ENCODE measurements at regions not wholly inside any gene's neighbourhood (a gene's known extent, or its start where the extent isn't known, plus 50 kb on each side); places are given as distances from the start of the nearest gene placed in this dataset.

- no peak for DNase-seq
Measured at GRCh38 chr2:35081001-35081621, 1274.5 kb upstream of the CRIM1 start.

GRCh38 chr2:35080231-35080910, 1275.2 kb upstream of the CRIM1 start:
- DNase-seq = no peak

DNA sequence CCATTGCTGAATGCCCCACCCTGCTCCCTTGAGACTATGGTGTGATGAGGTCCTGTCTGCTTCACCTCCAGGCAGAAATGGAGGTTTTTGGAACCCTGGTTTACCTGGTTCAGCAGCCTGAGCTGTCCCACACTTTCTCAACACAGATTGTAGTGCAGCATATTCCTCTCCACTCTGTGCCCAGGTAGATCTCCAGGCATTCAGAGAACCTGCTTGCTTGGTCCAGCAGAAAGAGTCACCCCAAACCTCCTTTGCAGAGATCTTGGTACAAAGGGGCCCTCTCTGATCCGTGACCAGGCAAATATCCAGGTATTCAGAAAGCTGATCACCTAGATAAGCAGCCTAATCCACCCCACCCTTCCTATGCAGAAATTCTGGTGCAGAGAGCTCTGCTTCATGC, 1288.2 kb upstream of the CRIM1 start:
- no peak for DNase-seq

- no peak for DNase-seq
Measured at GRCh38 chr2:35063836-35064235, 1291.7 kb upstream of the CRIM1 start.

DNA sequence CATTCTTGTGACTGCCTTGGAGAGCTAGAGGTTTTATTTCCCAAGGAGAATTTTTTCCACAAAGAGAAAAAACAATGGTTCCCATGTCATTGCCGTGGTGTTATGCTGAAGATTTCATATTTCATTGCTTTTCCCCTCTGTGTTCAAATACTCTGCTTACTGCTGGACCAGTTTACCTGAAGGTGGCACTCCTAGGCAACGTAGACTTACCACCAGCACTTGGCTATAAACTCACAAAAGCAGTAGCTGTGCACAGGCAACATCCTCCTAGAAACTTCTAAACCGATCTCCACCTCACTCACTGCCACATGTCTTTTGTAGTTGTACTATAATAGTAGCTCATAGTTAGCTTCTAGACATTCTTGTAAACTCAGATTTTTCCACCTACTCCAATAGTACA, 1319.7 kb upstream of the CRIM1 start:
- DNase-seq = no peak

DNA sequence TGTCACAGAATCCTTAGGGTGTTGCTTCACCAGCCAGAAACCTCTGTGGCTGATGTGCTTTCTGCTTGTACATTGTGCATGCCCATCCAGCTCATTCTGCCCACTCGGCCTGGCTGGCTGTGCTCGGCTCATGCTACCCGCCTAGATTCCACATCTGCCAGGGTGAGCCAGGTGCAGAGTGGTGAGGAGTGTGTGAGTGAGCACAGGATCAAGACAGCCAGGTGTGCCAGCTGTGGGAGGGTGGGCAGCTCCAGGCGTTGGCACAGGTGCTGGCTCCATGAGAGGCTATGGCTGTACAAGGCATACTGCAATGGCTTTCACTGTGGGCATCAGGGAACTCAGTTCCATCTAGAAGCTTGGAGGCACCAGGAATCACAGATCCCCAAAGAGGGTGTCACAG, 1321.8 kb upstream of the CRIM1 start:
- DNase-seq = no peak

DNA sequence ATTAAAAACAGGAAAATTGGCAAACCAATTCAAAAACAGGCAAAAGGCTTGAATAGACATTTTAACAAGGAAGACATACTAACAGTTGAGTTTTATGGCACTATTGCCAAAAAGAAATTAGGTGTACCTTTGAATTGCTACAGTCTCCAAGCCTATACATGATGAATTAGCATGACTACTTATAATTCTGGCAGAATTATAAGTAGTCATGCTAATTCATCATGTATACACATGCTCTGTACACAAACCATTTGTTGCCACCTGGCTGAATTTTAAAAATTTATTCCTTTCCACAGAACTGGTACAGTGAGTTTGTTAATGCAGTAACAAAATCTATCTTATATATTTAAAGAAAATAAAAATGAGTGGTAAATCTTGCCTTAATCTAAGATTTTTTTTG, 1332.0 kb upstream of the CRIM1 start:
- no peak for DNase-seq

DNA sequence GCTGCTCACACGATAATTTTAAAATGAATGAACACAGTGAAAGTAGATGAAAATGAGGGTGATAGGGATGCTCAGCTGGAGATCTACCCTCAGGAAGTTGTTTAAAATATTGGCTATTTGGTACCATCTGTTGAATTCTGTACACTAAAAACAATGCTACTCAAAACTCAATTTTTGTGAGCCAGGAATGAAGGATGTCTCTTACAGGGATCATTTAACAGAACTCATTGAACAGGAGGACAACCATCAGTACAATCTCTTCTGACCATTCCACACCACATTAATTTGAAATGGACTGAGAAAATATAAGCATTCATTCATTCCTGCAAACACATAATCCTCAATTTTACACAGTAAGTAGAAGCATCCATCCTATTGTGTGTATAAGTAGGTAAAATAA, 1355.1 kb upstream of the CRIM1 start:
- no peak for DNase-seq

- no peak for DNase-seq
Measured at GRCh38 chr2:34998741-34999140, 1356.8 kb upstream of the CRIM1 start.

- no peak for DNase-seq
Measured at GRCh38 chr2:34997779-34998178, 1357.8 kb upstream of the CRIM1 start.

DNA sequence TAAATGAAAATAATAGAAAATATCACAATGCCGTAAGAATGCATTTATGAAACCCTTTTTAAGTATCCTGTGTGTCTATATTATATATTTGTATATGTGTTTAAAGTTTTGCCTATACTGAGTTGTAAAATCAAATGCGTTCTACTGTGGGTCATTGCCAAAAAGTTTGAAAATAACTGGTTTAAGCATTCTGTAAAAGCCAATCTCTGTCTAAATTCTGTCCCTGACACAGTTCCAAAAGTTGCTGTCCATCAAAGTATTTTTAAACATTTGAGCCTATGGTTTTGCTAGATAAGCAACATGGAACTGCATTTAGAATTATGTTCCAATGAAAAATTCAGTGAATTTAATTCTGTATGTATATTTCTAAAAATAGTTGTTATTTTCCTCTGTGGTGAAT, 1360.4 kb upstream of the CRIM1 start:
- DNase-seq = no peak

- DNase-seq = no peak
Measured at GRCh38 chr2:34991508-34992274, 1363.9 kb upstream of the CRIM1 start.

DNA sequence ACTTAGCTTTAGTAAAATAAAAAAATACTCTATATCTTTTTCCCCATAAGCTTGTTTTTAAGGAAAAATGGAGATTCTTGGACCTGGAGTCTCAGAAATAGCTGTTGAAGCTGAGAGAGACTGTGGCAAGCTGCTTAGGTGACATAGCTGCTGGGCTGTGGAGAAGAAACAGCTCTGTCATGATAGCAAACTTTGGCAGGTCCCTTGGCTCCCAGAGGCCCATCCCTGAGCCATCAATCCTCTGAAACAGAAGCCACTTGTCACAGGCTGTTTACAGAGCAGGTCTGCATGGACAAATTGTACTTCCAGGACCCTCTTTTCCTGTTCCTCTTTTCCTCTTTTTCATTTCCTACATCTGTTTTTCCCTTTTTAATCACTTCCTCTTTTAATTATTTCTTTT, 1370.1 kb upstream of the CRIM1 start:
- DNase-seq = no peak

GRCh38 chr2:34980689-34981088, 1374.9 kb upstream of the CRIM1 start:
- no peak for DNase-seq

DNA sequence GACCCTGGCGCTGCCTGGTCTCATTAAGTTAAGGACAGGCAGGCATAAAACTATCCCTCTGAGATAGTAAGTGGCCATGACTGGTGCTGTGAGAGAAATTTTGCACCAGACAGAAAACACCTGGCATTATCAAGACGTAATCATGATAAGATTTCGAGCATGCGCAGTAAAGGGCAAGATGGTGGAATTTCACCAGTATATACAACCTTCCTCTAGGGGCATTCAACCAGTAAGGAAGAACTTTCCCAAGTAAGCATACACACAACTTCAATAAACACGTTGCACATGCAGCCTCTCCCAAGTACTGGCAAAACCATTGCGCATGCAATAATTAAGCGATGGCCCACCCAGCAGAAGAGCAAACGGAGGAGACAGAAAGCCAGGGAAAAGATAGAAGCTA, 1376.4 kb upstream of the CRIM1 start:
- DNase-seq = no peak

DNA sequence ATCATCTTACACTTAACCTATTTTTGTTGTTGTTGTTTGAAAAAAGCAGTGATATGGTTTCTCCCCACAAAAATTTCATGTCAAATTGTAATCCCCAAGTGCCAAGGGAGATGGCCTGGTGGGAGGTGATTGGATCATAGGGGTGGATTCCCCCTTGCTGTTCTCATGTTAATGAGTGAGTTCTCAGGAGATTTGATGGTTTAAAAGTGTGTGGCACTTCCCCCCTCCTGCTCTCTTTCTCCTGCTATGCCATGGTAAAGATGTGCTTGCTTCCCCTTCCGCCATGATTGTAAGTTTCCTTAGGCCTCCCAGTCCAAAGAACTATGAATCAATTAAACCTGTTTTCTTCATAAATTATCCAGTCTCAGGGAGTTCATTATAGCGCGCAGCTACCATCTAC, 1362.7 kb upstream of the FAM98A start:
- no peak for DNase-seq

GRCh38 chr2:34954758-34955157, 1355.7 kb upstream of the FAM98A start:
- DNase-seq = no peak

DNA sequence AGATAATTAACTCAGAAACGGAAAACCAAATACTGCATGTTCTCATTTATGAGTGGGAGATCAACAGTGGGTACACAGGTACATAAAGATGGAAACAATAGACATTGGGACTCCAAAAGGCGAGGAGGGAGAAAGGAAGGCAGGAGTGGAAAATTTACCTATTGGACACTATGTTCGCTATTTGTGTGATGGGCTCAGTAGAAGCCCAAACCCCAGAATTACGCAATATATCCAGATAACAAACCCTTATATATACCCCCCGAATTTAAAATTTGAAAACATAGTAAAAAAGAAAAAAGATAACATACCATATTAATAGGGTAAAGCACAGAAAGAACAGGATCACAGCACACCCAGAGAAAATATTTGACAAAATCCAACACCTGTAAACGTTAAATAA, 1351.7 kb upstream of the FAM98A start:
- DNase-seq = no peak

- DNase-seq = no peak
Measured at GRCh38 chr2:34949316-34949715, 1350.2 kb upstream of the FAM98A start.

GRCh38 chr2:34936089-34936488, 1337.0 kb upstream of the FAM98A start:
- no peak for DNase-seq

- no peak for DNase-seq
Measured at GRCh38 chr2:34912084-34912483, 1313.0 kb upstream of the FAM98A start.

GRCh38 chr2:34909992-34910705, 1311.0 kb upstream of the FAM98A start:
- DNase-seq = no peak

DNA sequence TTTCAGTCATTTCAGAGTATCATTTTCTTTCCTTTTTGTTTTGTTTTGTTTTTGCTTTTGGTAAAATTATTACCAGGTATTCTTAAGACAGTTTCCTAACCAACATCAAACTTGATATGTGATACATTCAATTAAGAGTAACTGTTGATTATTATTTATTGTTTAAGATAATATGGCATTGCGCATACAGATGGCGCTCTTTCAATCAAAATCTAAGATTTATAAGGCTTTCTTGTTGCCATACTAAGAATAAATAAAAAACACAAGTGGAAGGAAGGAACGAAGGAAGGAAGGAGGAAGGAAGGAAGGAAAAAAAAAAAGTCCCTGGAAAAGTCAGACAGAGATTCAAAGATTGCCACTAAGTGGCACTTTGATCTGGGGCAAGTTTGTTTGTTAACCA, 1308.7 kb upstream of the FAM98A start:
- DNase-seq = no peak

- no peak for DNase-seq
Measured at GRCh38 chr2:34901739-34902138, 1302.6 kb upstream of the FAM98A start.
